HAP-1 (cell line): ENCODE measurements at regions not wholly inside any gene's neighbourhood (a gene's known extent, or its start where the extent isn't known, plus 50 kb on each side); places are given as distances from the start of the nearest gene placed in this dataset.
A peak's percentile ranks its signal among the peaks of the same experiment; 100 is the strongest.

Source experiments
- DNase-seq, 2 experiments: peaks; one replicate each; pipeline ENCODE4 v3.0.0-alpha.2; 2016 to 2020; ENCODE audit warnings: low spot score in 2 of 2
- H3K27me3 ChIP-seq: fragments of 250-450 bp; sonication (Bioruptor Pico); 2 replicates; pipeline ENCODE4 v1.5.1; 2020; ENCODE audit warnings: low read depth, mild to moderate bottlenecking, moderate library complexity
- H3K36me3 ChIP-seq: fragments of 250-450 bp; sonication (Bioruptor Pico); replicated peaks from 2 replicates; pipeline ENCODE4 v1.5.1; 2020; ENCODE audit warnings: mild to moderate bottlenecking
- H3K4me1 ChIP-seq: fragments of 250-450 bp; sonication (Bioruptor Pico); 2 replicates; pipeline ENCODE4 v1.5.1; 2020; ENCODE audit warnings: mild to moderate bottlenecking
- H3K4me3 ChIP-seq: fragments of 250-450 bp; sonication (Bioruptor Pico); 2 replicates; pipeline ENCODE4 v1.5.1; 2020; ENCODE audit warnings: mild to moderate bottlenecking, moderate library complexity
- H3K9me3 ChIP-seq: fragments of 250-450 bp; sonication (Bioruptor Pico); 2 replicates; pipeline ENCODE4 v1.5.1; 2020; ENCODE audit warnings: mild to moderate bottlenecking, moderate library complexity
- in situ Hi-C: fragments of 300-500 bp; cut with MboI; formaldehyde crosslinking; loops from 3 replicates; pipeline ENCODE4 v1.14.3; 2020; ENCODE audit warnings: low sequenced_read_pairs, inconsistent platforms, mixed read lengths

- Histone ChIP-seq H3K36me3 (no peaks in the 10 kb centered on the region), H3K4me3 (no peak overlapping the region), H3K4me1 (no peaks in the 10 kb centered on the region; the same call in 1 of the 2 replicates), H3K9me3 (no peaks in the 10 kb centered on the region), H3K27me3 (no peaks in the 10 kb centered on the region)
- in situ Hi-C loops, result no loop called here
- DNase-seq, result no peak
These were observed 64.0 kb upstream of the RAB11FIP2 start for GRCh38 chr10:118110750-118111149.

- DNase-seq, result no peak
These were observed 61.7 kb upstream of the RAB11FIP2 start for GRCh38 chr10:118108194-118109026.

GRCh38 chr10:118107541-118107940 lies 60.8 kb upstream of the RAB11FIP2 start:
- Histone ChIP-seq H3K27me3 (no peaks in the 10 kb centered on the region), H3K36me3 (no peaks in the 10 kb centered on the region), H3K4me3 (no peak overlapping the region), H3K9me3 (no peaks in the 10 kb centered on the region), H3K4me1 (no peaks in the 10 kb centered on the region)
- no peak for DNase-seq
- in situ Hi-C loops, result no loop called here

More at GRCh38 chr10:118108194-118109026, 61.7 kb upstream of the RAB11FIP2 start:
- Histone ChIP-seq H3K27me3 (no peaks in the 10 kb centered on the region), H3K9me3 (no peaks in the 10 kb centered on the region), H3K36me3 (no peaks in the 10 kb centered on the region), H3K4me3 (no peak overlapping the region), H3K4me1 (no peaks in the 10 kb centered on the region)
- in situ Hi-C loops, result no loop called here

DNA sequence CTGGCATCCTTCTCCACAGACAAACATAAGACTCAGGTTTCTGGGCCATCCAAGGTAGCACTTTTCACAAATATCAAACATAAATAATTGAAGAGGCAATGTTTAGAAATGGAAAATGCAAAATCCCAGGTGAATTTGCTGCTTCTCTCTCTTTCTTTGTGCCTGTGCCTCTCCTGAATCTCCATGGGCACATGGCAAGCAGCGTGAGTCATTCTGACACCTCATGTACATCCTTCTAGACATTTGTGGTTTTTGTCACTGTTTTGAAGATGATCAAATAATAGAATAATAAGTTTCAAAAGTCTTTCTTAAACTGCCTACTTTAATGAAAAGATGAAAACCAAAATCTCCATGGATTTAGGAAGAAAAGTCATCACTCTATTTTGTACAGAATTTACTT lies 60.3 kb upstream of the RAB11FIP2 start:
- Histone ChIP-seq H3K9me3 (no peaks in the 10 kb centered on the region), H3K4me3 (no peak overlapping the region), H3K36me3 (no peaks in the 10 kb centered on the region), H3K4me1 (no peaks in the 10 kb centered on the region), H3K27me3 (no peaks in the 10 kb centered on the region)
- in situ Hi-C loops, result no loop called here
- no peak for DNase-seq

- peak; percentile 25 to 50 for DNase-seq
- in situ Hi-C loops, result no loop called here
- Histone ChIP-seq H3K27me3 (no peaks in the 10 kb centered on the region), H3K4me3 (no peak overlapping the region), H3K36me3 (no peaks in the 10 kb centered on the region), H3K9me3 (no peaks in the 10 kb centered on the region), H3K4me1 (no peaks in the 10 kb centered on the region)
These were observed 59.7 kb upstream of the RAB11FIP2 start for GRCh38 chr10:118106426-118106825.

DNA sequence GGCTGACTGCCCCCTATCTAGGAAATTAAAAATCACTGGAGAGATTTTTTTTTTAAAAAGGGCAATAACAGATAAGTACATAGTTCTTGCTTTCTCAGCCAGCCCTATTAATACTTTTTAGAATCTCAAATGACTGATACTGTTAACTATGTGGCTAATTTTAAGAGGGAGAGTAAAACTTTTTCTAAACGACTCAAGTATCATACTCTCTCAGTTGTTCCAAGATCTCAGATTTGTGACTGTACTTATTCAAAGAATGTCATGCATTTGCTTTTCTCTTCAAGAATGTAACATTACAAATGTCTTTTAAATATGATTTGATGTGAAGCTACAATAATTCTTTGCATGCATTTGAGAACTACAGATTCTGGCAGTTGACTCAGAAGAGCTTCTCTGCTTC lies 55.4 kb upstream of the RAB11FIP2 start:
- Histone ChIP-seq H3K27me3 (no peaks in the 10 kb centered on the region), H3K36me3 (no peaks in the 10 kb centered on the region), H3K4me3 (no peak overlapping the region), H3K4me1 (peaks cover 5% of the 10 kb centered on the region; the same call in 1 of the 2 replicates), H3K9me3 (no peaks in the 10 kb centered on the region)
- in situ Hi-C loops, result no loop called here
- no peak for DNase-seq

DNA sequence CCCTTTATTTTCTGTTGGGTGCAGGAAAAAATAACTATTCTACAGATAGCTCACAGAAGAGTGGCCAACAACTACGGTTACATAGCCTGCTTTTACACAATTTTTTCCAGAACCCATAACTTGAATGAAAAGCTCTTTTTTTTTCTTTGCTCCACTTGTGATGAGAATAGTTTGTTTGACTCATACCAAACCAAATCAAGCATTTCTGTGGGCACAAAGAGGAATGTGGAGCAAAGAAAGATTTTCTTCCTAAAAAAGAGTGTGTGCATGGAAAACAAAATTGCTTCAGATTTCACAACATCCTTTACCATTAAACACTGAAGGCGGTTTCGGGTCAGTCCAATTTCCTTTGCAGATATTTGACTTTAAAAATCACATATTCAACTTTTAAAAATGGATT lies 54.8 kb upstream of the RAB11FIP2 start:
- in situ Hi-C loops, result no loop called here
- H3K4me1 ChIP-seq, result peaks cover 11% of the 10 kb centered on the region
- DNase-seq, result no peak
- no peaks in the 10 kb centered on the region for H3K36me3 ChIP-seq
- no peak overlapping the region for H3K4me3 ChIP-seq
- no peaks in the 10 kb centered on the region for H3K9me3 ChIP-seq
- no peaks in the 10 kb centered on the region for H3K27me3 ChIP-seq
